ENCODE measurements at regions not wholly inside any gene's neighbourhood (a gene's known extent, or its start where the extent isn't known, plus 50 kb on each side); places are given as distances from the start of the nearest gene placed in this dataset.

GRCh38 chr2:54397426-54397825 lies 58.7 kb upstream of the SPTBN1 start:
- TF ChIP-seq, protein P1, sequence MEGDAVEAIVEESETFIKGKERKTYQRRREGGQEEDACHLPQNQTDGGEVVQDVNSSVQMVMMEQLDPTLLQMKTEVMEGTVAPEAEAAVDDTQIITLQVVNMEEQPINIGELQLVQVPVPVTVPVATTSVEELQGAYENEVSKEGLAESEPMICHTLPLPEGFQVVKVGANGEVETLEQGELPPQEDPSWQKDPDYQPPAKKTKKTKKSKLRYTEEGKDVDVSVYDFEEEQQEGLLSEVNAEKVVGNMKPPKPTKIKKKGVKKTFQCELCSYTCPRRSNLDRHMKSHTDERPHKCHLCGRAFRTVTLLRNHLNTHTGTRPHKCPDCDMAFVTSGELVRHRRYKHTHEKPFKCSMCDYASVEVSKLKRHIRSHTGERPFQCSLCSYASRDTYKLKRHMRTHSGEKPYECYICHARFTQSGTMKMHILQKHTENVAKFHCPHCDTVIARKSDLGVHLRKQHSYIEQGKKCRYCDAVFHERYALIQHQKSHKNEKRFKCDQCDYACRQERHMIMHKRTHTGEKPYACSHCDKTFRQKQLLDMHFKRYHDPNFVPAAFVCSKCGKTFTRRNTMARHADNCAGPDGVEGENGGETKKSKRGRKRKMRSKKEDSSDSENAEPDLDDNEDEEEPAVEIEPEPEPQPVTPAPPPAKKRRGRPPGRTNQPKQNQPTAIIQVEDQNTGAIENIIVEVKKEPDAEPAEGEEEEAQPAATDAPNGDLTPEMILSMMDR (IDR thresholded peaks at IDR 0.05; ENCODE audit: low read depth, low read length): no peak
- no peak for TF ChIP-seq POLR2A (IDR thresholded peaks at IDR 0.05; ENCODE audit: extremely low read depth, insufficient read length)
- TF ChIP-seq, protein P2, sequence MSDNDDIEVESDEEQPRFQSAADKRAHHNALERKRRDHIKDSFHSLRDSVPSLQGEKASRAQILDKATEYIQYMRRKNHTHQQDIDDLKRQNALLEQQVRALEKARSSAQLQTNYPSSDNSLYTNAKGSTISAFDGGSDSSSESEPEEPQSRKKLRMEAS (IDR thresholded peaks at IDR 0.05; ENCODE audit: low read depth, low read length): no peak

Measured in NB4 (cell line).